ENCODE measurements at regions not wholly inside any gene's neighbourhood (a gene's known extent, or its start where the extent isn't known, plus 50 kb on each side); places are given as distances from the start of the nearest gene placed in this dataset.

- TF ChIP-seq MED13 (CRISPR knock-in tag; IDR thresholded peaks at IDR 0.05) (no peak), KDM4B (CRISPR knock-in tag; IDR thresholded peaks at IDR 0.05) (no peak), ZNF230 (CRISPR knock-in tag; IDR thresholded peaks at IDR 0.05) (no peak), TAF15 (IDR thresholded peaks at IDR 0.05; ENCODE audit: low read depth, low read length, poor library complexity, severe bottlenecking) (no peak), HMG20A (CRISPR knock-in tag; IDR thresholded peaks at IDR 0.05; ENCODE audit: borderline replicate concordance) (no peak), EZH2 (conservative IDR thresholded peaks at IDR 0.05; ENCODE audit: low read depth, low read length) (no peak), ETV5 (CRISPR knock-in tag; IDR thresholded peaks at IDR 0.05; ENCODE audit: borderline replicate concordance) (no peak)
Observed at GRCh38 chr2:221153226-221153625, 418.9 kb downstream of the EPHA4 start.
